ENCODE measurements at regions not wholly inside any gene's neighbourhood (a gene's known extent, or its start where the extent isn't known, plus 50 kb on each side); places are given as distances from the start of the nearest gene placed in this dataset.

DNA sequence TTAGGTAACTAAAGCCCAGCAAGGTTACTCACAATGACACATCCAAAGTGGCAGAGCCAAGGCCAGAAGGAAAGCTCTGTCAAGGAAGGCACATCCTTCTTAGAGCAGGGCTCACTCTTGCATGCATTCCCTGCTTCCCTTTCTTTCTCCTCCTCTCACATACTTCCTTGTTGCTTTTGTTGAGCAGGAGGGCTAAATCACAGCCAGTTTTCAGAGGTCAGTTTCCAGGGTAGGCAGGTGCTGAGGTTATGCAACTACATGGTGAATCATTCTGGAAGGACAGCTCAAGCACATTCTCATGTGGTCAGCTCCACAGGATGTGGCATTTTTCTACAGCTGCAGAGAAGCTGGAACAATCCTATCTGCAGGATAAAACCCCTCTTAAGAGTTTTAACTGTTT lies 275.6 kb downstream of the ZNF621 start:
- DNase-seq (ENCODE audit: low read depth in 2 of 3, low spot score in 2 of 3) = peak in 2 of 3 donors; percentile 46 to 49

DNA sequence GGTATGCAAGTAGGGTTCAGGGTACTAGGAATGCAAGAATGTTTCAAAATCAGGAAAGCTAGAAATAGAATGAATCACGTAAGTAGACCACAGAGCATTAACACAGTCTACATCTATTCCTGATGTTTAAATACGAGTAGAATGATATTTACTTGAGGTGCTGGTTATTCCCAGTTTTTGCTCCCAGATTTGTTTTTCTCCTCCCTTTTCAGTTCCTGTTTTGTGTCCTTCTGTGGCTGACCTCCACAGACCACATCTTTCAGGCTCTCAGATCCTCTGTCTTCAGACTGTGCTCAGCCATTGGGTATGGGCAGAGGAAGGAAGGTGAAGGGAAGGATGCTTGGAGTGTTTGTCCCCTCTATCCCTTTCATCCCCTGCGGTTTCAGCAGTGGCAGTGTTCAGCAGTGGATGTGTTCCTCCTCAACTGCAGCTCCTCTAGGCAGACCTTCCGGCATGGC lies 276.6 kb downstream of the ZNF621 start:
- no peak for DNase-seq (ENCODE audit: low read depth in 2 of 3, low spot score in 2 of 3)

GRCh38 chr3:40803311-40803710 lies 278.6 kb downstream of the ZNF621 start:
- DNase-seq (ENCODE audit: low read depth in 2 of 3, low spot score in 2 of 3) = no peak

DNA sequence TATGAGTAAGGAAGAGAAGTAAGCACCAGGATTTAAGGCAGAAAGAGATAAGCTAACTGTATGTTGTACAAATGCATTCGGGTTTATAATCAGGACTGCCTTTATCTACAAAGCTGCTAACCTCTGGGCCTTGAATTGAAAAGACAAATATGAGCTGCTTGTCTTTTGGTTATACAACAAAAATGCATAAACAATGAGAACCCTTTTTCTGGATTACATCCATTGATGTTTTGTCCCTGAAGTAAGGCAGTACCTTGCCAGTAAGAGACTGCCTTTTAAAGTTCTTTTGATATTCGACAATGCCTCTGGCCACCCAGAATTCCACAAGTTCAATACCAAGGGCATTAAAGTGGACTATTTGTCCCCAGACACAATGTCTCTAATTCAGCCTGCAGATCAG lies 280.7 kb downstream of the ZNF621 start:
- DNase-seq (ENCODE audit: low read depth in 2 of 3, low spot score in 2 of 3) = no peak

- no peak for DNase-seq (ENCODE audit: low read depth in 2 of 3, low spot score in 2 of 3)
These were observed 286.1 kb downstream of the ZNF621 start for GRCh38 chr3:40810813-40811212.

DNA sequence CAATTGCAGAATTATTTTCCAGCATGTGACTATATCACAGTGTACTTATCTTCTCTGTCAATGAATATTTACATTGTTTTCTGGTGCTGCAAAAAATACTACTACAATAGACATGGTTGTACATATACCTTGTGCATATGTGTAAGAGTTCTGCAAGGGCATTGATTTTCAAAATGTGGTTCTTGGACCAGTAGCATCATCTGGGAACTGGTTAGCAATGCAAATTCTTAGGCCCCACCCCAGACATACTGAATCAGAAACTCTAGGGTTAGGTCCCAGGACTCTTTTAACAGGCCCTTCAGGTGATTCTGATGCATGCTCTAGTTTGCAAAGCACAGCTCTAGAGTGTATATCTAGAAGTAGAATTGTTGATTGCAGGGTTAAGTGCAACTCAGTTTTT lies 292.3 kb downstream of the ZNF621 start:
- DNase-seq (ENCODE audit: low read depth in 2 of 3, low spot score in 2 of 3) = no peak

- DNase-seq (ENCODE audit: low read depth in 2 of 3, low spot score in 2 of 3) = no peak
These were observed 296.6 kb downstream of the ZNF621 start for GRCh38 chr3:40821315-40821714.

- no peak for DNase-seq (ENCODE audit: low read depth in 2 of 3, low spot score in 2 of 3)
These were observed 302.5 kb downstream of the ZNF621 start for GRCh38 chr3:40827226-40827625.

DNA sequence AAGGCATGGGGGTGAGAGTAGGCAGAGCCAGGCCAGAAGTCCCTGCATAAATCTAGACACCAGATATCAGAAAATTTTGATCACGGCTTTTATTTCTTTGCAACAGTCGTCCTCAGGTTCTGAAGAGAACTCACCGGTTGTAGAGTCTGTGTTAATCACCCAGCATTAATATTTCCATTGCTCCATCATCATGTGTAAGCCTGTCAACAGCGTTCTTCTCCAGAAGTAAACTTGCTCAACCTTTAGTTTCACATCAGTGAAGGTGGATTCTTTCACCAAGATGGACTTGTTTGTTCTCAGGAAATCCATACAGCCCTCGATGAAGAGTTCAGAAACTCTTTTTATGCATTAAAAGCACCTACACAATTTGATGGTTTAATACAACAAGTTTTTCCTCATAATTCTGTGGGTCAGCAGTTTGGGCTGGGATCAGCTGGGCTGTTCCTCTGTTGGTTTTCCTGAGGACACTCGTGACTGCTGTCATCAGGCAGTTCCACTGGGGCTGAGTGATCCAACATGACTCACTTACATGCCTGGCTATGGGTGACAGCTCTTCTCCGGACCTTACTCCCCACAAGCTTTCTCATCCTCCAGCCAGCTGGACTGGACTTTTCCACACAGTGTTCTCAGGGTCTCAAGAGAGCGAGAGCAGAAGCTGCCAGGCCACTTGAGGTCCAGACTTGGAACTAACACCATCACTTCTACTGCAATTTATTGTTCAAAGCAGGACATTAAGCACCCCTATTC lies 303.4 kb downstream of the ZNF621 start:
- no peak for DNase-seq (ENCODE audit: low read depth in 2 of 3, low spot score in 2 of 3)

DNA sequence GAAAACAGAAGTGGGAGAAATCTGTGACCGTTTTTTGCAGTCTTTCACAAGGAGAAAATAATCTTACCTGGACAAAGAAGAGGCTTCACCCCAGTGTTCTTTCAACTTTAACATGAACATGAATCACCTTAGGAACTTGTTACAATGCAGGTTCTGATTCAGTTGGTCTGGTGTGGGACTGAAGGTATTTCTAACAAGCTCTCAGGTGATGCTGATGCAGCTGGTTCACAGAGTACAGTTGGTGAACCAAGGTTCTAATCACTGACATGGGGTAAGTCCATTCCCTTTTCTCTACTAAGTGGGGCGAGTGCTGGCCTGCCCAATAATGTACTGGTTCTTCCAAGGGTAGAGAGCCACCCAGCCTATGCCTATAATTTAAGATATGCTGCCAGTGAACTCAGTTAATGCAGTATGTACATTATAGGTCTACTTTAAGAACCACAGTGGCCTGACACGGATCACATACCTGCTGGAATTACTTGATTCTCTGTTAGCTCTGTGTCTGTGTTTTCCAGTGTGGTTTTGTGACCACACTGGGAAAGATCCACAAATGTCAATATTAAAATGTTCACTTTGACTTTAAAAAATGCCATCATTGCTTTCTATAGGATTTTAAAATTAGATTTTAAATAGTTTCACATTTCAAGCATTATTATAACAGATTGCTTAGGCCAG lies 304.1 kb downstream of the ZNF621 start:
- no peak for DNase-seq (ENCODE audit: low read depth in 2 of 3, low spot score in 2 of 3)

DNA sequence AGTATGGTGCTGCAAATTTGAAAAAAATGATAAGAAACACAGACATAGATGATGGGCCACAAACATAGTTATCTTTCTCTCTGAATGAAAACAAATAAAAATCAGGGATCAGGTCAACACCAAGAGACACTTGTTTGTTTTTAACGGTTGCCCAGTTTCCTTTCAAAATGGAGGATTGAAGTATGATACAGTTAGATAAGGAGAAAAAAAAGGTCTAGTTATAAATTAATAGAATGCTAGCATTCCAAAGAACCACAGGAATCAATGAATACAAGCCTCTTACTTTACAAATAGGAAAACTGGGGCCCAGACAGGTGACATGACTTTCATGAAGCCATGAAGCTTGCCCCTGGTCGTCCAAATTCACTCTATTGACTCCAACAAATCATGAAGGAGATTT lies 305.1 kb downstream of the ZNF621 start:
- DNase-seq (ENCODE audit: low read depth in 2 of 3, low spot score in 2 of 3) = no peak

- DNase-seq (ENCODE audit: low read depth in 2 of 3, low spot score in 2 of 3) = no peak
These were observed 312.5 kb downstream of the ZNF621 start for GRCh38 chr3:40837300-40837699.

- DNase-seq (ENCODE audit: low read depth in 2 of 3, low spot score in 2 of 3) = no peak
These were observed 316.4 kb downstream of the ZNF621 start for GRCh38 chr3:40841131-40841530.

DNA sequence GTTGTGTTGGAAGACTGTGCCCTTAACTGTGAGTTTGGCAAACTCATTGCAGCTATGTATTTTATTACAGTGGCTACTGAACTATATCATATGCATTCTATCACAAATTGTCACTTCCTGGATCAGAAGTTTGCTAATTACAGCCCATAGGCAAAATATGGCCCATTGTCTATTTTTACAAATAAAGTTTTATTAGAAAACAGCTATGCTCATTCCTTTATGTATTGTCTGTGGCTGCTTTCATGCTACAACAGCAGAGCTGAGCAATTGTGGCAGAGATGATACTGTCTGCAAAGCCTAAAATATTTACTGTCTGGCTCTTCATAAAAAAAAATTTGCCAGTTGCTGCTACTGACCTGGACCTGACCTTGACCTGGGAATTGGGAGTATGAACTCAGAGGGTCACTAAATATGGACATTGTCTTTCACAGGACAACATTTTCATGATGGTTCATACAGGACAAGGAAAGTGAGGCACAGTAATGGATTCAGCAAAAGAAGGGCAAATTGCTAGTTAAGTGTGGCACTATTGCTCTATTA lies 316.9 kb downstream of the ZNF621 start:
- DNase-seq (ENCODE audit: low read depth in 2 of 3, low spot score in 2 of 3) = no peak

- DNase-seq (ENCODE audit: low read depth in 2 of 3, low spot score in 2 of 3) = no peak
These were observed 318.0 kb downstream of the ZNF621 start for GRCh38 chr3:40842714-40843113.

DNA sequence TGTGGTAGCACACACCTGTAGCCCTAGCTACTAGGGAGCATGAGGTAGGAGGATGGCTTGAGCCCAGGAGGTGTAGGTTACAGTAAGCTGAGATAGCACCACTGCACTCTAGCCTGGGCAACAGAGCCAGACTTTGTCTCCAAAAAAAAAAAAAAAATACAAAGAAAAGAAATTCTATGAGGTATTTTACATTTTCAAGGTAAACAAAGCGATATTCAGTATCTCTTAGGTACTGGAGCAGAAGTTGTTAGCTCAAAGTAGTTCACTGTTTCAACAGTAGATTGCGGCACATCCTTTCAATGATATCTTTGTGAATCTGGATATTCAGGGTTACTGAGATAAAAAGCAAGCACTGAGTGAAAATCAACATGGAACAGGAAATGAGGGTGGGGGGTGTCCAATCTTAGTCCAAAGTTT lies 318.5 kb downstream of the ZNF621 start:
- no peak for DNase-seq (ENCODE audit: low read depth in 2 of 3, low spot score in 2 of 3)

DNA sequence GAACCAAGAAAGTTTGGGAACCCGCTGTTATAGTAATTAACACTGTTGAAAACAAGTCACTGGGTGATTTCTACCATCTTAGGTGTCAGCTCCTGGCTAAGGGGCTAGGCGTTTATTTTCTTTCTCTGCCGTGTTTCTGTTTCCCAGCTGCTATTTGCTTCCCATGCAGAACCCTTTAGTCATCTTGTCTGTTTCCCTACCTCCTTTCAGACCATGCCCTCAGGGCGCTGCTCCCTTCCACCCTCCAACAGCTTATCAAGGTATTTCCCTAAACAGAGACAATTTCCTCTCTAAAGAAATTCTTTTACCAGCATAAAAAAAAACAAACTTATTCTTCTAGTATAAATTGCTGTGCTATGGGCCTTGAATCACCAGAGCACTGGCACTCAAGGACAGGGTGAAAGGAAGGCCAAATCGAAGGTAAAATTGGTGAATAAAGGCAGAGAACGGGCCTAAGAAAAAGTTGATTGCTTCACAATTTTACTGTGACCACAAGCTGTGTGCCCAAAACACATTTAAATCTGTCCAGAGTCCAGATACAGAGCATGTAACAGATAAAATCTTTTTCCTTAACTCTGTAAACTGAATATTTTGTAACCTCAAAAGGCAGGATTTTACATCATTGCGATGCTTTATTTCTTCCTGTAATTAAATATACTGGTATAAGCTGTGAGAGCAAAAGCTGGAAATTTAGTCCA lies 319.2 kb downstream of the ZNF621 start:
- DNase-seq (ENCODE audit: low read depth in 2 of 3, low spot score in 2 of 3) = no peak

GRCh38 chr3:40844896-40845295 lies 320.1 kb downstream of the ZNF621 start:
- no peak for DNase-seq (ENCODE audit: low read depth in 2 of 3, low spot score in 2 of 3)

- no peak for DNase-seq (ENCODE audit: low read depth in 2 of 3, low spot score in 2 of 3)
These were observed 320.7 kb downstream of the ZNF621 start for GRCh38 chr3:40845447-40845846.

DNA sequence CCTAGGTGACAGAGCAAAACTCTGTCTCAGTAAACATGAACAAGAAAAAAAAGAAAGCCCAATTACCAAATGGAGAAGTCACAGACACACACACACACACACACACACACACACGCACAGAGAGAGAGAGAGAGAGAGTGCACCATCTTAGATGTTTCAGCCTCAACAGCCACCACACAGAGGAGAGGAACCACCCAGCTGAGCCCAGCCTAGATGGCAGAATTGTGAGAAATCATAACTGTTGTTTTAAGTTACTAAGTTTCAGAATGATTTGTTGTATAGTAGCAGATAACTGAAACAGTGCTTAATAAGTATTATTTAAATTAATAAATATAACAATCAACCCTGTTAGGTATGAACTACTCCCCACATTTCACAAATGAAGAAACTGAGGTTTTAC lies 321.2 kb downstream of the ZNF621 start:
- DNase-seq (ENCODE audit: low read depth in 2 of 3, low spot score in 2 of 3) = no peak

GRCh38 chr3:40846451-40846850 lies 321.7 kb downstream of the ZNF621 start:
- DNase-seq (ENCODE audit: low read depth in 2 of 3, low spot score in 2 of 3) = no peak
